ENCODE measurements at regions not wholly inside any gene's neighbourhood (a gene's known extent, or its start where the extent isn't known, plus 50 kb on each side); places are given as distances from the start of the nearest gene placed in this dataset.

- Mint-ChIP-seq H3K36me3 (ENCODE audit: insufficient read depth) (no peaks in the 10 kb centered on the region), H3K4me1 (ENCODE audit: low read depth) (no peaks in the 10 kb centered on the region), H3K27me3 (no peaks in the 10 kb centered on the region), H3K9me3 (ENCODE audit: low read depth) (peaks cover 6% of the 10 kb centered on the region), H3K27ac (no peak overlapping the region), H3K4me3 (ENCODE audit: low read depth) (no peak overlapping the region)
- TF ChIP-seq CTCF (IDR thresholded peaks at IDR 0.05; ENCODE audit: unreplicated experiment): no peak
- DNase-seq (ENCODE audit: low spot score, unreplicated experiment): no peak
Measured at GRCh38 chr17:14482715-14483114, 181.8 kb downstream of the HS3ST3B1 start.

- no peak for TF ChIP-seq CTCF (IDR thresholded peaks at IDR 0.05; ENCODE audit: unreplicated experiment)
- Mint-ChIP-seq H3K4me3 (ENCODE audit: low read depth) (no peak overlapping the region), H3K9me3 (ENCODE audit: low read depth) (peaks cover 6% of the 10 kb centered on the region), H3K4me1 (ENCODE audit: low read depth) (no peaks in the 10 kb centered on the region), H3K27ac (no peak overlapping the region), H3K36me3 (ENCODE audit: insufficient read depth) (no peaks in the 10 kb centered on the region), H3K27me3 (no peaks in the 10 kb centered on the region)
- DNase-seq (ENCODE audit: low spot score, unreplicated experiment): no peak
Measured at GRCh38 chr17:14481664-14482063, 180.8 kb downstream of the HS3ST3B1 start.

GRCh38 chr17:14474591-14474990 lies 173.7 kb downstream of the HS3ST3B1 start:
- no peak for DNase-seq (ENCODE audit: low spot score, unreplicated experiment)
- TF ChIP-seq CTCF (IDR thresholded peaks at IDR 0.05; ENCODE audit: unreplicated experiment): no peak
- Mint-ChIP-seq H3K4me1 (ENCODE audit: low read depth) (peaks cover 4% of the 10 kb centered on the region), H3K36me3 (ENCODE audit: insufficient read depth) (no peaks in the 10 kb centered on the region), H3K27me3 (peaks cover 2% of the 10 kb centered on the region), H3K27ac (no peak overlapping the region), H3K9me3 (ENCODE audit: low read depth) (peaks cover 4% of the 10 kb centered on the region), H3K4me3 (ENCODE audit: low read depth) (no peak overlapping the region)

- Mint-ChIP-seq H3K9me3 (ENCODE audit: low read depth) (peaks cover 4% of the 10 kb centered on the region), H3K36me3 (ENCODE audit: insufficient read depth) (no peaks in the 10 kb centered on the region), H3K27ac (no peak overlapping the region), H3K4me1 (ENCODE audit: low read depth) (peaks cover 7% of the 10 kb centered on the region), H3K4me3 (ENCODE audit: low read depth) (no peak overlapping the region), H3K27me3 (peaks cover 6% of the 10 kb centered on the region)
- TF ChIP-seq CTCF (IDR thresholded peaks at IDR 0.05; ENCODE audit: unreplicated experiment): no peak
- no peak for DNase-seq (ENCODE audit: low spot score, unreplicated experiment)
Measured at GRCh38 chr17:14471052-14471451, 170.2 kb downstream of the HS3ST3B1 start.

GRCh38 chr17:14470417-14470816 lies 169.5 kb downstream of the HS3ST3B1 start:
- Mint-ChIP-seq H3K4me3 (ENCODE audit: low read depth) (no peak overlapping the region), H3K27ac (no peak overlapping the region), H3K4me1 (ENCODE audit: low read depth) (peaks cover 7% of the 10 kb centered on the region), H3K27me3 (peaks cover 6% of the 10 kb centered on the region), H3K36me3 (ENCODE audit: insufficient read depth) (no peaks in the 10 kb centered on the region), H3K9me3 (ENCODE audit: low read depth) (peaks cover 4% of the 10 kb centered on the region)
- no peak for DNase-seq (ENCODE audit: low spot score, unreplicated experiment)
- TF ChIP-seq CTCF (IDR thresholded peaks at IDR 0.05; ENCODE audit: unreplicated experiment): no peak
